K562 (cell line): ENCODE measurements at regions not wholly inside any gene's neighbourhood (a gene's known extent, or its start where the extent isn't known, plus 50 kb on each side); places are given as distances from the start of the nearest gene placed in this dataset.

ENCODE experiments used
- ATAC-seq: fragments of 200-7000 bp; cut with Tn5 transposase; 3 replicates; pipeline ENCODE4 v1.9.1; 2020; ENCODE audit warnings: moderate library complexity
- BruUV-seq: library from RNA; stranded (reverse); fragments of 400-500 nt; replicated peaks from 2 replicates; lab custom pipeline; 2021; lab: Mats Ljungman, UMichigan
- CTCF ChIA-PET: fragments of 300-600 bp; formaldehyde crosslinking; extraction: SDS; loops from one replicate; lab custom pipeline; 2021; ENCODE audit warnings: low intra/inter-chr PET ratio; lab: Yijun Ruan, JAX
- POLR2A ChIA-PET: fragments of 300-600, 350-650 bp; sonication (Branson Sonifier 250); formaldehyde crosslinking; extraction: SDS; loops from one replicate; lab custom pipeline; 2021; ENCODE audit warnings: antibody characterized with exemption, inconsistent platforms; lab: Yijun Ruan, JAX
- DNase-seq, 4 experiments: peaks; one replicate each; pipeline versions ENCODE4 v3.0.0 to v3.0.0-alpha.2; 2011 to 2018; ENCODE audit warnings: low spot score in 3 of 4, mixed read lengths in 3 of 4; ENCODE audit errors: extremely low read depth in 1 of 4
- FAIRE-seq: peaks from 2 replicates; lab custom pipeline; 2011; peaks lifted over from hg19 to GRCh38; lab: Jason Lieb, UNC
- H2AFZ ChIP-seq: 2 replicates; pipeline ENCODE4 v1.6.0; 2011; ENCODE audit warnings: low read depth, low read length, control low read depth, inconsistent platforms
- H3K27ac ChIP-seq: fragments of 200-600 bp; 3 replicates; pipeline ENCODE4 v1.8.0; 2011; ENCODE audit warnings: low read depth, mild to moderate bottlenecking, control low read depth, inconsistent platforms, low read length, moderate library complexity, mixed read lengths; ENCODE audit errors: extremely low read depth
- H3K27me3 ChIP-seq, 2 experiments: fragments of 300-600 bp in 1 of 2; 2 replicates in 1 of 2; 3 replicates in 1 of 2; pipeline versions ENCODE4 v1.6.0 to v1.8.0; 2011; ENCODE audit warnings: inconsistent platforms in 2 of 2, low read length in 2 of 2, mild to moderate bottlenecking in 1 of 2, mixed read lengths in 1 of 2, moderate library complexity in 1 of 2; ENCODE audit not compliant: control insufficient read depth in 2 of 2, insufficient read depth in 2 of 2
- H3K36me3 ChIP-seq: fragments of 300-600 bp; 3 replicates; pipeline ENCODE4 v1.8.0; 2011; ENCODE audit warnings: mild to moderate bottlenecking, low read length, inconsistent platforms; ENCODE audit not compliant: control insufficient read depth, insufficient read depth
- H3K4me1 ChIP-seq, 2 experiments: fragments of 200-600 bp in 1 of 2; replicated peaks in 1 of 2; 2 replicates in 1 of 2; 3 replicates in 1 of 2; pipeline versions ENCODE4 v1.5.1 to v1.8.0; 2011; ENCODE audit warnings: inconsistent platforms in 2 of 2, low read length in 2 of 2, mild to moderate bottlenecking in 1 of 2, mixed read lengths in 1 of 2, moderate library complexity in 1 of 2; ENCODE audit not compliant: control insufficient read depth in 2 of 2, insufficient read depth in 2 of 2
- H3K4me2 ChIP-seq: 2 replicates; pipeline ENCODE4 v1.6.1; 2011; ENCODE audit warnings: low read length, control low read depth, inconsistent platforms, mixed read lengths; ENCODE audit not compliant: insufficient read depth
- H3K4me3 ChIP-seq: fragments of 200-600 bp; sonication (generic), shearing (Covaris generic); 2 replicates; pipeline ENCODE4 v1.5.1; 2016; ENCODE audit warnings: control low read depth, inconsistent platforms
- H3K79me2 ChIP-seq: fragments of 200-600 bp; 3 replicates; pipeline ENCODE4 v1.8.0; 2011; ENCODE audit warnings: low read length, inconsistent platforms; ENCODE audit not compliant: control insufficient read depth, insufficient read depth
- H3K9ac ChIP-seq, 2 experiments: 2 replicates each; pipeline versions ENCODE4 v1.6.0 to v1.6.1; 2011; ENCODE audit warnings: low read depth in 2 of 2, low read length in 2 of 2, control low read depth in 1 of 2, inconsistent platforms in 1 of 2, mild to moderate bottlenecking in 1 of 2, mixed read lengths in 1 of 2; ENCODE audit not compliant: insufficient read depth in 1 of 2
- H3K9me1 ChIP-seq: one replicate; pipeline ENCODE4 v1.6.0; 2011; ENCODE audit warnings: inconsistent platforms, mild to moderate bottlenecking, low read length, moderate library complexity; ENCODE audit not compliant: control insufficient read depth, insufficient read depth
- H3K9me3 ChIP-seq: replicated peaks from 2 replicates; pipeline ENCODE4 v1.5.1; 2011; ENCODE audit warnings: low read depth, low read length, inconsistent platforms; ENCODE audit not compliant: control insufficient read depth, insufficient read depth
- H4K20me1 ChIP-seq: replicated peaks from 2 replicates; pipeline ENCODE4 v1.6.1; 2011; ENCODE audit warnings: low read length, inconsistent platforms, mixed read lengths; ENCODE audit not compliant: control insufficient read depth, insufficient read depth
- KLF10 ChIP-seq: fragments of 250-450 bp; sonication (Bioruptor Pico); IDR thresholded peaks from 2 replicates; pipeline ENCODE4 v1.6.1; 2021; ENCODE audit warnings: matching md5 sums
- RFX7 ChIP-seq: fragments of 250-450 bp; sonication (Bioruptor Pico); IDR thresholded peaks from 2 replicates; pipeline ENCODE4 v1.5.1; 2021; ENCODE audit warnings: mild to moderate bottlenecking
- WGBS: fragments of 100-300 bp; shearing (Covaris generic); methylation state at CpG from one replicate; pipeline ENCODE4 v1.1.6; 2016; ENCODE audit warnings: low coverage, mixed read lengths; ENCODE audit not compliant: insufficient coverage; ENCODE audit errors: missing lambda C conversion rate; 5-methylcytosine and 5-hydroxymethylcytosine counted together
- in situ Hi-C: fragments of 300-500 bp; cut with MboI; formaldehyde crosslinking; loops from 4 replicates; pipeline ENCODE4 v1.15.0; 2018; ENCODE audit warnings: inconsistent platforms, mixed read lengths
- intact Hi-C: fragments of 100-400 bp; cut with micrococcal nuclease; formaldehyde crosslinking; loops from 2 replicates; pipeline ENCODE4 v1.14.2; 2022
- TF ChIP-seq, protein P1 (sequence below): sonication (generic); formaldehyde crosslinking; IDR thresholded peaks from 2 replicates; pipeline ENCODE4 v1.8.0; 2022; ENCODE audit warnings: mild to moderate bottlenecking, low read depth, missing genetic modification reagents

DNA sequence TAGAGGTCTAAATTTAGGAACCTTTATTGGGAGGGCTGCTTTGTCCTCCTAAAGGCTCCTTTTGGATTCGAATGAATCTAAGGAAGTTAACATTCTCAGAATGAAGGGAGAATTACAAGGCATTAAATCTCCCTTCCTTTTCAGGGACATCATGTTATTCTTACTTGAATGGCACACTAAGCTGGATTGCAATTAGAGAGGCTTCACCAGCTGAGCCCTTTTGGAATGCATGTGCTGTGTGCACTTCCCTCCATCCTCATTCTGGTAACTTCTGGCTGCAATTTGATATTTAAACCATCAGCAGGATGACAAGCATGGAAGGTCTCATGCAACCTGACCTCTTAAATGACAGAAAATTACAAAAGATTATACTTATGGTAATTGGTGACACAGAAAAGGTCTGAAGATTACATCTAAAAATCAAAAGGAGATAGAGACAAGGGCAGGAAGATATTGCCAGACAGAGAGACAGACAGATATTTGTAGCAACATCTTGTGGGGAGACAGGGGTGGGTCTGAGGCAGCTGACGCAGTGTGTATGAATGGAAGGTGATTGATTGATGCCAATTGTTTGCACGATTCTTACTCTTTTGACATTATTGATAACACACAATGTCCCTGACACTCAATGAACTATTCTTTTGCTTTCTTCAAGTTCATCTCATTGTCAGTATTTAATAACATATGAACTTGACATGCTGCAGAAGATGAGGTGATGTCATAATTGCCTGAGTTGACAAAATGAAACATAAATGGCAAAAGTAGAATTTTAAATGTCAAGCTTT, 570.8 kb upstream of the GYPC start (continued):
- TF ChIP-seq, protein P1, sequence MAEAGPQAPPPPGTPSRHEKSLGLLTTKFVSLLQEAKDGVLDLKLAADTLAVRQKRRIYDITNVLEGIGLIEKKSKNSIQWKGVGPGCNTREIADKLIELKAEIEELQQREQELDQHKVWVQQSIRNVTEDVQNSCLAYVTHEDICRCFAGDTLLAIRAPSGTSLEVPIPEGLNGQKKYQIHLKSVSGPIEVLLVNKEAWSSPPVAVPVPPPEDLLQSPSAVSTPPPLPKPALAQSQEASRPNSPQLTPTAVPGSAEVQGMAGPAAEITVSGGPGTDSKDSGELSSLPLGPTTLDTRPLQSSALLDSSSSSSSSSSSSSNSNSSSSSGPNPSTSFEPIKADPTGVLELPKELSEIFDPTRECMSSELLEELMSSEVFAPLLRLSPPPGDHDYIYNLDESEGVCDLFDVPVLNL (CRISPR knock-in tag) = no peak
- TF ChIP-seq, all 486 proteins: peak for 0

DNA sequence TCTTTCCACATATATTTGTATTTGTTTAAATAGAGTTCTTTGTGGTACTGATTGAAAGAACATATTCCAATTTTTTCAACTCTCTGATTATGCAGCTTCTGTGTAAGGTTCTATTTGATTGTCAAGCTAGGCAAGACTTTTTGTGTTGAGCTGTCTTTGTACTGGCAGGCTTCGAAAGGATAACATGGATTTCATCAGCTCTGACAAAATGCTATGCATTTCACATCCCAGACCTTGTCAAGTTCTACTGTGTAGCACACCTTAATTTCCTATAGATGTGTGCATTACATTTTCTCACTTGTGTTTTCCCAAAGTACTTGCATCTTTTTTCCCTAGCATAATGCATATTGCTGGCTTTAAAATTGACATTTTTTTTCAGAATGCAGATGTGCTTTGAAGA, 555.0 kb upstream of the GYPC start:
- WGBS = 0% methylated on average over 1 of the region's 1 CpG
- FAIRE-seq = no peak

More for the DNA sequence above, 555.0 kb upstream of the GYPC start:
- Histone ChIP-seq H2AFZ (no peak overlapping the region), H3K27ac (no peak overlapping the region), H3K9me3 (no peaks in the 10 kb centered on the region), H3K36me3 (no peaks in the 10 kb centered on the region), H3K4me3 (no peak overlapping the region), H3K4me1 (no peaks in the 10 kb centered on the region), H4K20me1 (no peaks in the 10 kb centered on the region), H3K9me1 (no peaks in the 10 kb centered on the region), H3K79me2 (no peaks in the 10 kb centered on the region), H3K27me3 (no peaks in the 10 kb centered on the region), H3K4me2 (no peak overlapping the region), H3K9ac (no peak overlapping the region)
- TF ChIP-seq RFX7 (no peak), KLF10 (CRISPR knock-in tag) (no peak)
- ChIA-PET POLR2A (no interaction called here), CTCF (no interaction called here)
- ATAC-seq = no peak
- BruUV-seq = no TSS peak
- intact Hi-C loops (no loop called here), in situ Hi-C loops (no loop called here)
- DNase-seq = no peak
